NCI-H1930 (cell line): ENCODE measurements at regions not wholly inside any gene's neighbourhood (a gene's known extent, or its start where the extent isn't known, plus 50 kb on each side); places are given as distances from the start of the nearest gene placed in this dataset.
"Not testable (repeated sequence)": the region's sequence is repeated elsewhere in the genome, so short reads cannot be mapped to it uniquely, and the experiment has no call there.

ENCODE experiments used
- DNase-seq, 2 experiments: peaks; one replicate each; lab custom pipeline; 2025; lab: John Stamatoyannopoulos, UW

DNA sequence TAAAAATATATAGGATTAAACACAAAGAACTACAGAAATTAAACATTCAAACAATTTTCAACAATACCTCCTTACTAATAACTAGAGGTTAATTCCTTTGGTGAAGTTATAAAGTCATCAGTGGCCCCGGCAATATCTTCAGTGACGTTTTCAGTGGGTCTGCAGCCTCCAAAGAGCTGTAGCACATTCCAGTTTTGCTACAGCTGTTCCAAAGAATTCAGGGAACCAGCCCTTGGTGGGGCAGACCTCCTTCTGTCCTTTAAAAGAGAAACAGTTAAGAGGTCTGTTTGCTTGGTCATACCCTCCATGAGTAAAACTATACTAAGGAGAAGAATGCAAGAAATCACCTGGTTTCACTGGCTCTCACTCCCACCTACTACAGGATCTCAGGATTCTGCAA lies 99.2 kb upstream of the ZDHHC17 start:
- DNase-seq, result no peak

DNA sequence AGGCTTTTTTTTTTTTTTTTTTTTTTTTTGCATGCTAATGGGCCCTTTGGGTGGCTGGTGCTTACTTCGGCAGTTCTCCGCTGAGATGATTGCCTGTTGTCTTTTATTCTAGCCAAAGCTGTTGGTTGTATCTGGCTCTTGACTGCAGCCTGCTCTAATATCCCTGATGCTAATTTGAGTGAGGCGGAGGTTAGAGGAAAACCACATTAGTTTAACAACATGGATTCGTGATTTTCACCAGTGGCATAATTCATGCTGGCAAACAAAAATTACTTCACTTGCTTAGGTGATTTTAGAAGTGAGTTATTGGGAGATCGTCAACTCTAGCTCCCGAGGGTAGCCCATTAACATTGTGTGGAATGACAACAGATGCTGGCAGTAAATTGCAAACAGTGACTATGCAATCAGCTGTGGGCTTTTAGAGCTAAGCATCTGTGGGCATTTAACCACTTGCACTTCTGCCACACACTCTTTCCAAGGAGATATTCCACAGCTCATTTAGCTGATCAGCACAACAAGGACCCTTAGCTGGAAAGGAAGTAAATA lies 97.6 kb upstream of the ZDHHC17 start:
- DNase-seq, result no peak

DNA sequence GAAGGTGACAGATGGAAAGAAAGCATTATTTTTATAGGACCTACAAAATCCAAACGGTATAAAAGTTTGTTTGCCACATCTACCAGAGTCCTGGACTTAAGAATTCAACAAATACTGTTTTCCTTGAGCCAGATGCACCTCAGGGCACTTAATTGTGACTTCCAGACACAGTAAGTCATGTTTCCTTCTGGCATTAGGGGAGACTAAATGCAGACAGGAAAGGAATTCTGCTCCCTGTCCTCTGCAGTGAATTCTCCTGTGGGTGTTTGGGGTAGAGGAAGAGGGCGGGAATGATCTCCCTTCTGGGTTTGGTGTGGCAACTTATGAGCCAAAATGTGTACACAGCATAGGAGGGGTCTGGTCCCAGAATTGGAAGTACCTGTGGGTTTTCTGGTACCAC lies 93.9 kb upstream of the ZDHHC17 start:
- DNase-seq, result no peak

DNA sequence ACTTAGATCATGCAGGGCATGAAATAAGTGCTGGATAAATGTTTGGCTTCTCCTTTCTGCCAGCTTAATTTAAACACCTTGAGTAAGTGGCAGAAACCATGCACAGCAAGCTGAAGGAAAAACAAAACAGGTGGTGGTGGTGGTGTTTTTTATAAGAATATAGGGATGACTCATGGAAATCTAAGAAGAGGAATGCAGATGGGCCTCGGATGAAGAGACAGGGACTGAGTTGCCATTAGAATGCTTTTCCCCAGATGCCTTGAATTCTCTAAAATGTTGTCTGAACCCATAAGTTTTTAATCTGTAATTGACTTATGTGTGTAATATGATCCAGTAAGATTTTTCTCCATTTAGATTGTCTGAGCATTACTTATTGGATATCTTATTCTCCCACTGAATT lies 93.1 kb upstream of the ZDHHC17 start:
- no peak for DNase-seq

- DNase-seq, result no peak
Observed at GRCh38 chr12:76674669-76675315, 89.1 kb upstream of the ZDHHC17 start.

DNA sequence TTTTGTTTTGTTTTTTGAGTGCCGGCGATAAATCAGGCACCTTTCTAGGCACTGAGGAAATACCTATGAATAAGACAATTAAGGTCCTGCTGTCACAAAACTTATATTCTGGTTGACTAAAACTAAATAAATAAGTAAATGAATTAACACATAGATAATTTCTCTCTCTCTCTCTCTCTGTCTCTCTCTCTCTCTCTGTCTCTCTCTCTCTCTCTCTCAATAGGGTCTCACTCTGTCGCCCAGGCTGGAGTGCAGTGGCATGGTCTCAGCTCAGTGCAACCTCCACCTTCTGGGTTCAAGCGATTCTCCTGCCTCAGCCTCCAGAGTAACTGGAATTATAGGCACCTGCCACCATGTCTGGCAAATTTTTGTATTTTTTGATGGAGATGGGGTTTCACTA lies 87.7 kb upstream of the ZDHHC17 start:
- DNase-seq, result not testable (repeated sequence)

GRCh38 chr12:76678992-76679391 lies 84.9 kb upstream of the ZDHHC17 start:
- DNase-seq, result no peak

DNA sequence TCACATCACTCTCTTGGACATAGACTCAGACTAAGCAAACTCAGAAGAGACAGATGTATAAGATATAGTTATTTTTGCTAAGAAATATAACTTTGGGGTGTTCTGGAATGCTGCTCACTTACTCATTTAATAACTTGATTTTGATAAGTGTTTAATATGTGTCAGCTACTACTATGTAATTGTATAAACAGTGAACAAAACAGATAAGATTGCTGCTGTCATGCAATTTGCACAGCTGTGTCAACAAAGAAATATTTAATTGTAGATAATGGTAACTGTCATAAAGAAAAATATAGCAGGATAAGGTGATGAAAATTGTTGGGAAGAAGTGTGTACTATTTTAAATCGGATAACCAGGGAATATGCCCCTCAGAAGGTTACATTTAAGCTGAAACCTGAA lies 84.1 kb upstream of the ZDHHC17 start:
- peak in 1 of 2 experiments; percentile 3 for DNase-seq

- DNase-seq, result no peak
Observed at GRCh38 chr12:76680940-76681339, 83.0 kb upstream of the ZDHHC17 start.

GRCh38 chr12:76685246-76685678 lies 78.7 kb upstream of the ZDHHC17 start:
- DNase-seq, result no peak

DNA sequence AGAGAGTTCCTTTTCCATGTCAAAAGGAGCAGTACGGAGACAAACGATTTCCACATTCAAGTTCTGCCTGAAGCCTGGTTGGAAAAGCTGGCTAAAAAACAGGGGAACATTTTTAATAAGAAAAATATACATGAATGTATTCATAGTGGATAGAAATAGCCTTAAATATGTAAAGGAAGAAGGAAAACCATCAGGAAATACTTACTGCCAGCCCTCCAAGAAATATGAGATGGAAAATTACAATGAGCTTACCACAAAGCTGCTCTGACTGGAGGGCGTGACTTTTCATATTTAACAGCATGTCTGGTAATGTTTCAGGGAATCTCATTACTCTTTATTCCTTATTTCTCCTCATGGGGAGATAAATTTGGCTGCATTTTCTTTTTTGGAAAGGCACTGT lies 75.9 kb upstream of the ZDHHC17 start:
- no peak for DNase-seq

GRCh38 chr12:76688631-76689030 lies 75.3 kb upstream of the ZDHHC17 start:
- DNase-seq, result no peak

DNA sequence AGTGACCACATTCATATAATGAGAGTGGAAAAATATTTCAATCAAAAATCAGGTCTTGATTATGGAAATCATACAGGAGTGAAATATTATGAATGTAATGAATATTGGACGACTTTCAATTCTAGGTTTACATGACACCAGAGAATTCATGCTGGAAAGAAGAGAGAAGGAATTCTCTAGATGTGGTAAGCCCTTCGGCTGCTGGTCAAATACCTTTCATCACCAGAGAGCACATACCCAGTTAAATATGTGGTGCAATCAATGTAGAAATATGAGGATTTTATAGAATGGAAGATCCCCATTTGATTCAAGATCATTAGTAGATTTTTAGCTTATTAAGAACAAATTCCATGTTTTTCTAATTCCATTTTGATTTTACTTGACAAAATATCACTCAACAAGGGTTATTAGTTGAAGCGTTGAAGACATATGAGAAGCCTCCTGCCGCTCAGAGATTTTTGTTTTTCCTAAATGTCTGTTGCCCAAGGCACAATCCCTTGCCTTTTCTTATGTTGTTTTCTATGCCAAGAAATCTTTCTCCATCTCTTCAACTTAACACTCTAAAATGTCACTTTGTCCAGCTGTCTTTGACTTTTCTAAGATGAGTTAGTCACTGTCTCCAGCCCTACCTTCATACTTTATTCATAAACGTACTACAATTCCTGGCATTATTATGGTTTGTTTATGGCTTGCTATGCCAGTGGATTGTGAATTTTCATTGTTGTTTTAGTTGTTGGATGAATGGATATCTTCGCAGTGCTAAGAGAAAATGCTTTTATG lies 72.8 kb upstream of the ZDHHC17 start:
- DNase-seq, result no peak

DNA sequence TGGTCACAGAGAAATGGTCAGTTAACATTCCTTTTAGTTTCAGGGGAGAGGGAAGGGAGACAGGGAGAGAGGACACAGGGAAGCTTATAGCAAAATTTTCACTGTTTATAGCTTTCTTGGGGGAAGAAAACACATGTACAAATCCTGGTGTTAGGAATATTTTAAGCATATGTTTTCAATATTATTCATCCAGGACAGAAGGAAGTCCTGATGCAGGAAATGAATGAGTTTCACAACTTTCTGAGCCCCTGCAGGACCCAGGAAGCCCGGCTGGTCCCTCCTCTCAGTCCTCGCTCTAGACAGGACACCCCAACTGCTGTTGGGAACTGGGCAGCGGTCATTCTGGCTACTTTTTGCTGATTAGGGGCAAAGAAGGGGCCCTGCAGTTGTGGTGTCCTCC lies 71.1 kb upstream of the ZDHHC17 start:
- no peak for DNase-seq

- DNase-seq, result no peak
Observed at GRCh38 chr12:76694369-76694768, 69.5 kb upstream of the ZDHHC17 start.

DNA sequence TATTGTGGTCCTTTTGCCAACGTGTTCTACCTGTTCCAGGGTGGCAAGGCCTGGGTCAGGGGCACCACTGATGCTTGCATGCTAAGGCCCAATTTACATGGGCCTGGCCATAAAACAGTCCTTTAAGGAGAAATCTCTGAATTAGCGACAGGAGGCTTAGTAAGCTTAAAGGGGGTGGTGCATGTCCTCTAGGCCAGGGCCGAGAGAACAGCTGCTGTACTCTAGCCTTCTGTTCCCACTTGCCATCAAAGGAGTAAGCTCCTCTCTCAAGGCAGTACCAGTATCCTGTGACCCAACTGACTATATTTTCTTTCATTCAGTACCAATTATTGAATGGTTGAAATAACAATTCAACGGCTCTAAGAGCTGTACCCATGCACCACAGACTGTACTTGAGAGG lies 67.7 kb upstream of the ZDHHC17 start:
- no peak for DNase-seq

DNA sequence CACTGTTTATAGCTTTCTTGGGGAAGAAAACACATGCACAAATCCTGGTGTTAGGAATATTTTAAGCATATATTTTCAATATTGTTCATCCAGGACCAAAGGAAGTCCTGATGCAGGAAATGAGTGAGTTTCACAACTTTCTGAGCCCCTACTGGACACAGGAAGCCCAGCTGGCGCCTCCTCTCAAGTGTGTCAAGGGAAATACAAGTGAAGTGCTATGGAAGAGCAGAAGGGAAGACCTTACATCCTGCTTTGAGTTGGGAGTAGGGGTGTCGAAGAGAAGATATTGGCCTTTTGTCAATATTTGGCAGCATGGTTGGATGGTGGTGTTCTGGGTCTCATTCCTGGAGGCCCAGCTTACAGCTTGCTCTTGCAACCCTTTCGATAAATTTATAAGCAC lies 66.1 kb upstream of the ZDHHC17 start:
- DNase-seq, result no peak

DNA sequence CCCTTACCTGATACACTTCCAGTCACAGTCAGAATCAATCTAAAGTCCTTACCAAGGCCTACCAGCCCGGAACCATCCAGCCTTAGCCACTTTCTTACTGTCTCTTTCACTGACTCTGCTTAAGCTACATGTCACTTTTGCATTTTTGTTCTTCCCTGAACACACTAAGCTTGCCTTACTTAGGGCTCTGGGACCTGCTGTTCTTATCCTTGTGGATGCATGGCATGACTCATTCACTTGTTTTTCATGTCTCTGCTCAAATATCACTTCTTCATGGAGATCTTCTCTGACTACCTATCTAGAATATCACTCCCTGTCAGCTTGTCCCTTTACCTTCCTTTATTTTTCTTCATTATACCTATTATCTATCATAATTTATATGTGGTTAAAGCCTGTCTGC lies 65.6 kb upstream of the ZDHHC17 start:
- no peak for DNase-seq

GRCh38 chr12:76698966-76699365 lies 64.9 kb upstream of the ZDHHC17 start:
- no peak for DNase-seq

DNA sequence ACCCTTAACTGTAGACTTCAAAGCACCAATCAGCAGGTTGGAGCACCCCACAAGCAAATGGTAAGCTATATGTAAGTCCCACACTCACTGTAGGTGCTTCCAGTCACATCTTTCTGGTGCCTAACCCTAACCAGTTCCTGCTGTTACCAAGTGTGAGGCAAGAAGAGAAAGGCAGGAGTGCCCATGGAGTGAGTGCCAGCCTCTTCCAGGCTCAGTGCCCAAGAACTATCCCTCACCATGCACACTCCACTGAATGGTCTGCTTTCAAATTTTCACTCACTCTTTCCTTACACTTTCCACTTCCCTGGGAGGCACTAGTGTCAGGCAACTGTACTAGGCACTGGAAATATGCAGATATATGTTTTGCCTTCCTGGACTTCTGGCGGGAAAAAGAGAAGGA lies 62.2 kb upstream of the ZDHHC17 start:
- DNase-seq, result no peak

GRCh38 chr12:76702946-76703345 lies 61.0 kb upstream of the ZDHHC17 start:
- no peak for DNase-seq

- no peak for DNase-seq
Observed at GRCh38 chr12:76704693-76705092, 59.2 kb upstream of the ZDHHC17 start.

- DNase-seq, result no peak
Observed at GRCh38 chr12:76706101-76706500, 57.8 kb upstream of the ZDHHC17 start.

GRCh38 chr12:76706761-76707160 lies 57.2 kb upstream of the ZDHHC17 start:
- DNase-seq, result no peak
